CD14-positive monocyte (primary cell): ENCODE measurements at regions not wholly inside any gene's neighbourhood (a gene's known extent, or its start where the extent isn't known, plus 50 kb on each side); places are given as distances from the start of the nearest gene placed in this dataset.

Experiments
- DNase-seq, 3 donors: peaks; one replicate each; pipeline ENCODE4 v3.0.0-alpha.2; 2011 to 2022
- H2AFZ ChIP-seq: 2 replicates; pipeline ENCODE4 v1.6.0; 2012; ENCODE audit warnings: mild to moderate bottlenecking, low read depth, low read length, inconsistent platforms; ENCODE audit not compliant: insufficient read depth, poor library complexity, severe bottlenecking
- H3K27ac ChIP-seq, 2 donors: 1 replicate in 1 of 2; 2 replicates in 1 of 2; pipeline ENCODE4 v1.5.1; 2012 to 2013; ENCODE audit warnings: low read length in 2 of 2, control low read depth in 1 of 2, inconsistent platforms in 1 of 2, low read depth in 1 of 2, mild to moderate bottlenecking in 1 of 2
- H3K27me3 ChIP-seq, 2 donors: one replicate each; pipeline versions ENCODE4 v1.6.0 to v1.6.1; 2011 to 2013; ENCODE audit warnings: low read length in 2 of 2; ENCODE audit not compliant: control insufficient read depth in 2 of 2, insufficient read depth in 2 of 2
- H3K36me3 ChIP-seq, 2 donors: replicated peaks in 1 of 2; 1 replicate in 1 of 2; 2 replicates in 1 of 2; pipeline versions ENCODE4 v1.5.1 to v1.6.1; 2012 to 2013; ENCODE audit warnings: low read length in 2 of 2, control low read depth in 1 of 2, inconsistent platforms in 1 of 2, mild to moderate bottlenecking in 1 of 2; ENCODE audit not compliant: insufficient read depth in 2 of 2, control insufficient read depth in 1 of 2
- H3K4me1 ChIP-seq, 2 donors: 1 replicate in 1 of 2; 2 replicates in 1 of 2; pipeline versions ENCODE4 v1.5.1 to v1.6.1; 2012 to 2013; ENCODE audit warnings: low read length in 2 of 2, control low read depth in 1 of 2, inconsistent platforms in 1 of 2, mild to moderate bottlenecking in 1 of 2, moderate library complexity in 1 of 2; ENCODE audit not compliant: insufficient read depth in 2 of 2, control insufficient read depth in 1 of 2
- H3K4me2 ChIP-seq: replicated peaks from 2 replicates; pipeline ENCODE3; 2012; ENCODE audit warnings: low read length, moderate library complexity, mild to moderate bottlenecking; ENCODE audit not compliant: poor library complexity, severe bottlenecking; ENCODE audit errors: extremely low read depth
- H3K4me3 ChIP-seq, 3 experiments: fragments of 200-600 bp in 1 of 3; sonication (generic) in 1 of 3; replicated peaks in 1 of 3; 1 replicate in 2 of 3; 2 replicates in 1 of 3; pipeline ENCODE4 v1.5.1; 2011 to 2013; ENCODE audit warnings: low read length in 3 of 3, mild to moderate bottlenecking in 3 of 3, control low read depth in 2 of 3, low read depth in 2 of 3, inconsistent platforms in 1 of 3, moderate library complexity in 1 of 3
- H3K79me2 ChIP-seq: 2 replicates; pipeline ENCODE4 v1.6.0; 2012; ENCODE audit warnings: mild to moderate bottlenecking, control low read depth, inconsistent platforms, low read length, moderate library complexity; ENCODE audit not compliant: insufficient read depth
- H3K9ac ChIP-seq: 2 replicates; pipeline ENCODE4 v1.6.0; 2017; ENCODE audit warnings: low read length, mild to moderate bottlenecking; ENCODE audit not compliant: insufficient read depth, poor library complexity, severe bottlenecking
- H3K9me3 ChIP-seq, 2 donors: replicated peaks in 1 of 2; 1 replicate in 1 of 2; 2 replicates in 1 of 2; pipeline versions ENCODE4 v1.5.1 to v1.6.1; 2012 to 2013; ENCODE audit warnings: low read length in 2 of 2, control low read depth in 1 of 2; ENCODE audit not compliant: control insufficient read depth in 1 of 2, insufficient read depth in 1 of 2
- H4K20me1 ChIP-seq: 2 replicates; pipeline ENCODE4 v1.6.0; 2012; ENCODE audit warnings: mild to moderate bottlenecking, low read length, control low read depth, moderate library complexity; ENCODE audit not compliant: insufficient read depth
- H3K27ac Mint-ChIP-seq, 7 donors: one replicate each; pipeline ENCODE4 v1.8.0; 2020; ENCODE audit warnings: mild to moderate bottlenecking in 7 of 7, mixed read lengths in 7 of 7, moderate library complexity in 6 of 7, inconsistent platforms in 2 of 7
- H3K27me3 Mint-ChIP-seq, 3 donors: one replicate each; pipeline ENCODE4 v1.8.0; 2021 to 2022; ENCODE audit warnings: low read depth in 3 of 3, mild to moderate bottlenecking in 3 of 3, mixed read lengths in 3 of 3, moderate library complexity in 3 of 3, inconsistent platforms in 1 of 3
- H3K36me3 Mint-ChIP-seq, 2 donors: one replicate each; pipeline ENCODE4 v1.8.0; 2020; ENCODE audit warnings: mixed read lengths in 2 of 2, inconsistent platforms in 1 of 2, mild to moderate bottlenecking in 1 of 2
- H3K4me1 Mint-ChIP-seq: one replicate; pipeline ENCODE4 v1.8.0; 2020; ENCODE audit warnings: mild to moderate bottlenecking, mixed read lengths
- H3K4me3 Mint-ChIP-seq, 2 donors: one replicate each; pipeline ENCODE4 v1.8.0; 2020; ENCODE audit warnings: mild to moderate bottlenecking in 2 of 2, mixed read lengths in 2 of 2, moderate library complexity in 1 of 2
- H3K9me3 Mint-ChIP-seq, 7 donors: one replicate each; pipeline ENCODE4 v1.8.0; 2020 to 2022; ENCODE audit warnings: mixed read lengths in 7 of 7, mild to moderate bottlenecking in 6 of 7, moderate library complexity in 6 of 7, inconsistent platforms in 2 of 7
- CTCF ChIP-seq: fragments of 200-600 bp; IDR thresholded peaks from one replicate; pipeline ENCODE4 v1.8.0; 2022; ENCODE audit warnings: antibody characterized with exemption, mild to moderate bottlenecking
- WGBS: methylation state at CpG from one replicate; pipeline ENCODE4 v1.1.5; 2013; ENCODE audit warnings: missing lambda C conversion rate; ENCODE audit not compliant: insufficient coverage; 5-methylcytosine and 5-hydroxymethylcytosine counted together
- intact Hi-C, 2 donors: fragments of 100-400 bp; cut with micrococcal nuclease; formaldehyde crosslinking; loops; one replicate each; pipeline versions ENCODE4 v1.15.0 to v1.15.1; 2023

GRCh38 chrX:3435057-3435456 lies 88.6 kb upstream of the MXRA5 start:
- Histone ChIP-seq H3K4me2 (no peak overlapping the region), H4K20me1 (no peaks in the 10 kb centered on the region), H3K9ac (no peak overlapping the region), H2AFZ (no peak overlapping the region), H3K4me3 (no peak overlapping the region), H3K4me1 (no peaks in the 10 kb centered on the region), H3K36me3 (no peaks in the 10 kb centered on the region), H3K27me3 (no peaks in the 10 kb centered on the region), H3K27ac (no peak overlapping the region), H3K79me2 (no peaks in the 10 kb centered on the region), H3K9me3 (no peaks in the 10 kb centered on the region)
- WGBS, result 94% methylated on average over 3 of the region's 6 CpGs
- intact Hi-C loops, result no loop called here
- TF ChIP-seq CTCF, result no peak
- H3K36me3 Mint-ChIP-seq, result no peaks in the 10 kb centered on the region
- H3K9me3 Mint-ChIP-seq, result peaks cover 0 to 2% (median 0%) of the 10 kb centered on the region in 7 donors
- no peak for DNase-seq
- no peak overlapping the region for H3K4me3 Mint-ChIP-seq
- no peak overlapping the region for H3K27ac Mint-ChIP-seq
- peaks cover 0 to 1% (median 0%) of the 10 kb centered on the region in 3 donors for H3K27me3 Mint-ChIP-seq
- H3K4me1 Mint-ChIP-seq, result no peaks in the 10 kb centered on the region

GRCh38 chrX:3428792-3429191 lies 82.3 kb upstream of the MXRA5 start:
- TF ChIP-seq CTCF, result no peak
- Mint-ChIP-seq H3K9me3 (no peaks in the 10 kb centered on the region), H3K4me1 (no peaks in the 10 kb centered on the region), H3K27ac (no peak overlapping the region), H3K4me3 (no peak overlapping the region), H3K27me3 (peaks cover 0 to 2% (median 1%) of the 10 kb centered on the region in 3 donors), H3K36me3 (no peaks in the 10 kb centered on the region)
- no peaks in the 10 kb centered on the region for H3K79me2 ChIP-seq
- no peaks in the 10 kb centered on the region for H4K20me1 ChIP-seq
- H3K4me1 ChIP-seq, result no peaks in the 10 kb centered on the region
- H3K27ac ChIP-seq, result no peak overlapping the region
- no peak for DNase-seq
- H3K4me2 ChIP-seq, result no peak overlapping the region
- H3K4me3 ChIP-seq, result no peak overlapping the region
- no peaks in the 10 kb centered on the region for H3K27me3 ChIP-seq
- H2AFZ ChIP-seq, result no peak overlapping the region
- intact Hi-C loops, result no loop called here
- no peaks in the 10 kb centered on the region for H3K9me3 ChIP-seq
- H3K36me3 ChIP-seq, result no peaks in the 10 kb centered on the region
- H3K9ac ChIP-seq, result no peak overlapping the region
- no CpG with 5 or more reads among the region's 2 CpGs for WGBS
